Muscle of back (tissue), 3 donors: ENCODE measurements at regions not wholly inside any gene's neighbourhood (a gene's known extent, or its start where the extent isn't known, plus 50 kb on each side); places are given as distances from the start of the nearest gene placed in this dataset.

Source experiments
- DNase-seq, 3 donors: peaks; one replicate each; pipeline versions ENCODE4 v3.0.0 to v3.0.0-alpha.2; 2013

GRCh38 chr5:145506185-145506850 is 328.8 kb downstream of the PRELID2 start:
- no peak for DNase-seq

- DNase-seq: no peak
Observed at GRCh38 chr5:145502906-145503305, 332.2 kb downstream of the PRELID2 start.

- DNase-seq: no peak
Observed at GRCh38 chr5:145500710-145501109, 334.4 kb downstream of the PRELID2 start.

- DNase-seq: no peak
Observed at GRCh38 chr5:145499483-145499882, 335.7 kb downstream of the PRELID2 start.

- DNase-seq: no peak
Observed at GRCh38 chr5:145497052-145497451, 338.1 kb downstream of the PRELID2 start.

- peak; percentile 16 to 73 (median 19) for DNase-seq
Observed at GRCh38 chr5:145495741-145496140, 339.4 kb downstream of the PRELID2 start.

DNA sequence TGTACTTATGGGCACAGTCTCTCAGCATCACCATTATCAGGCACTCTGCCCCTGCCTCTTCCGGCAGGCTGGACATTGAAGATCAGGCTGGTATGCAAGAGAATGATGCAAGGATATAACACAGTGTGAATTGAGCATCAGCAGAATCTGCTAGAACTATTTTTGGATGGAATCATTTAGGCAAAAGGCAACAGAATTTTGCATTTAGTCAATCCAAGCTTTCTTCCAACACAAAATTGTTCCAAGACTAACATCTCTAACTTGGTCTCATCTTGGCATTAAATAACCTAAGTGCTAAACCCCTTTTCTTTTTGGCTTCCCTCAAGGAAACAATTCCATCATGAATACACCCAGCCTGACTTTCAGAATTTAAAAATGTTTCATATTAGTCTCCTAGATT is 339.9 kb downstream of the PRELID2 start:
- peak in 2 of 3 donors; percentile 14 to 15 for DNase-seq

GRCh38 chr5:145493435-145493834 is 341.7 kb downstream of the PRELID2 start:
- no peak for DNase-seq

- no peak for DNase-seq
Observed at GRCh38 chr5:145489516-145489915, 345.6 kb downstream of the PRELID2 start.

- peak in 1 of 3 donors; percentile 23 for DNase-seq
Observed at GRCh38 chr5:145484158-145484557, 351.0 kb downstream of the PRELID2 start.

- no peak for DNase-seq
Observed at GRCh38 chr5:145483212-145483611, 351.9 kb downstream of the PRELID2 start.

DNA sequence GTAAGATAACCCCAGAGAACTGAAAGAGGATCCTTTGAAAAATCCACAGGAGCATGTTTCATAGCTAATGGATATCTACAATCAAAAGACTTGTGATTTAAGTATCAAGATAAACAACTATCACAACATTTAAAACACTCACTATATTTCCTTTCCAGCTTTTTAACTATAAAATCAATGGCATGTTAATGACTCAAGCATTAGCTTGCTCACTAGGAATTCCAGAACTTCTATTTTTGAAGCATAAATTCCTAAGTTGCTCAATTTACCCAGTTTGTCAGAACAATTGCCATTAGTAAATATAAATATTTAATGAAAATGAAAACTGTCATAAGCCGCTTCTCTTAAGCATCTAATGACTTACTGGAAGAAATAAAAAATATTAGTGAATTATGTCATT is 355.3 kb downstream of the PRELID2 start:
- DNase-seq: no peak

DNA sequence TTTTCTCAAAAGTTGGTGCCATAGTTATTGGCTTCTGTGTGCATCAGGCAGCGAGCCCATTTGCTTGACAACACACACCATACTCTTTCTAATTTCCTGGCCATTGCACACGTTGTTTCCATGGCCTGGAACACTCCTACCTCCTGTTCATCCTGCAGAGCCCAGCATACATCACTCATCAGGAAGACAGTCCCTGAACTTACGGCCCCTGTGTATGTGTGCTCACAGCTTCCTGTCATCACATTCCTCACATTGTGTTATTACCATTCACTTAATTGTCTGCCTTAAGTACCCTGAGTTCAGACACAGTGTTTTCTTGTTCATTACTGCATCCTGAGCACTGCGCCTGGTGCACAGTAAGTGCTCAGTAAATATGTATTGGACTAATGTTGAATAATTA is 355.9 kb downstream of the PRELID2 start:
- peak in 1 of 3 donors; percentile 15 for DNase-seq

DNA sequence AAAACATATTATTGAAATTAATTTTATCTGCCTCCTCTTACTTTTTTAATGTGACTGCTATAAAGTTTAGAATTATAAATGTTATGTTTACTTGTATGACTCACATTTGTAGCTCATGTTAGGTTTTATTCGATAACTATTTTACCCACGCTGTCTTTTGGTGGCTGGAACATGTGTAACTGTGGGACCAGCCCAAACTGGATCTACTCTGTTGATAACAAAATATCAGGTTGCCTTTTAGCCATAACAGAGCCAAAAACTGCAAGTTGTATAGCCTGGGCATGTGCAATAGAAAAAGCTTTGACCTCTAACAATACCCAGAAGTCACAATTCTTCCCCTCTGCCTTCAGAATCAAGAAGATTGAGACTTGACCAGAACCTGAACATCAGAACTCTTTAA is 356.5 kb downstream of the PRELID2 start:
- no peak for DNase-seq

GRCh38 chr5:145473042-145473642 is 362.0 kb downstream of the PRELID2 start:
- DNase-seq: no peak

DNA sequence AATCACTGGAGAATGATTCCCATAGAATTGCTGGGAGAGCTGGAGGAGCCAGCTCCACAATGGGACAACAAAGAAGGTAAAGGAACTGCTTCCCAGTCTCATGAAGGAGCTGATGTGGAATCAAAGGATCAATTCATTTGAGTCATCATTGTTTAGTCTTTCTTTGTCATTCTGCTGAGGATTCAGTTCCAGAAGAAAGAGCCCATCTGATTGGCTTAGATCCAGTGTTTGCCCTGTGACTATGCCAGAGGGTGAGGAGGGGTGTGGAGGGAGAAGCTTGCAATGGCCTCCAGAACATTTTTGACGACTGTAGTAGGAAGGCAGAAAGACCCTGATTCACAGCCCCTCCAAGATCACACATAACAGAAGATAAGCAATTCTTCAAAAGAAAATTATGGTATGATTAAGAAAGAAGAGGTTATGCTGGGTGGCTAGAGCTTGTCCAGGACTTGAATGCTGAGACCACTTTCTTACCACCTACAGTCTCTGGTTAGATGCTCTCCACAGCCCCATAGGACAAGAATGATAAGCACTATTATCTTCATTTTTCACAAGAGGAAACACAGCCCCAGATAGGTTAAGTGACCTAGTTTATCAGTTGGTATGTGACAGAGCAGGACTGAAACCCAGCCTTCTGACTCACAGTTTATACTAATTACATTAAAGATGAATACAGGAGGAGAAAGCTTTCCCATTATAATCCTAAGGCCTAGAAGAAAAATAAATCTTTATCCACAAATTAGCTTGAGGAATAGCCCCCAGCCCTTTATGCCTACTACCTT is 363.1 kb downstream of the PRELID2 start:
- DNase-seq: no peak

GRCh38 chr5:145471026-145471425 is 364.1 kb downstream of the PRELID2 start:
- DNase-seq: no peak

- DNase-seq: no peak
Observed at GRCh38 chr5:145470396-145470979, 364.7 kb downstream of the PRELID2 start.

DNA sequence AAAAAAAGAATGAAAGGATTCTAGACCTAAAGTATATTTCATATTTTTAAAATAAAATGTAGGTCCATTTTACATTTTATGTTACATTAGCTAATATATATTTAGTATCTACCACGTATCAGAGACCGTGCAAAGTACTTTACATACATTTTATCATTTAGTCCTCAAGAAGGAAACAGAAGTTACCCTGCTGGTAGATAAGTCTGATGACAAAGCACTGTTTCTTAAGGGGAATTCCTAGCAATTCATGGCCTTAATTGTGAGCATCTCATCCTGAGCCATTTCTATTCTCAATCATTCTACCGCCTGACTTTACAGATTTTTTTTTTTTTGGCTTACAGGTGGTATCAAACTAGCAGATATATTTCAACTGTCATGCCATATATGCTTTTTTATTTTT is 367.7 kb downstream of the PRELID2 start:
- DNase-seq: no peak

DNA sequence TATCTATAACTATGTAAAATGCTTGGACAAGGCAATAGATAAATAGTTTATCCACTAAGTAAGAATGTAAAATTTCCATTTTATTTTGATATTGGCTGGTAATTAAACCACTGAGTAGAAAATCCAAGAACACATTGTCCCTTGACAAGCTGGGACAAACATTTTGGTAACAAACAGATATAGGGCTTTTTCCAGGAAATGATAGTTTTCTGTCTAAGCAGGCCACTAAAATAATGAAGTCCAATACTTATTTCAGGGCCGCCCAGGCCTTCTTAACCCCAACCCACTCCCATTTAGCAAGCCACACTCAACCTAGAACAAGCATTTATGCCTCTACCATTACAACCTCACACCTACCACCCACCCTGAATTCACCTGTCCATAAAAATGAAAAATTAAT is 368.6 kb downstream of the PRELID2 start:
- no peak for DNase-seq

DNA sequence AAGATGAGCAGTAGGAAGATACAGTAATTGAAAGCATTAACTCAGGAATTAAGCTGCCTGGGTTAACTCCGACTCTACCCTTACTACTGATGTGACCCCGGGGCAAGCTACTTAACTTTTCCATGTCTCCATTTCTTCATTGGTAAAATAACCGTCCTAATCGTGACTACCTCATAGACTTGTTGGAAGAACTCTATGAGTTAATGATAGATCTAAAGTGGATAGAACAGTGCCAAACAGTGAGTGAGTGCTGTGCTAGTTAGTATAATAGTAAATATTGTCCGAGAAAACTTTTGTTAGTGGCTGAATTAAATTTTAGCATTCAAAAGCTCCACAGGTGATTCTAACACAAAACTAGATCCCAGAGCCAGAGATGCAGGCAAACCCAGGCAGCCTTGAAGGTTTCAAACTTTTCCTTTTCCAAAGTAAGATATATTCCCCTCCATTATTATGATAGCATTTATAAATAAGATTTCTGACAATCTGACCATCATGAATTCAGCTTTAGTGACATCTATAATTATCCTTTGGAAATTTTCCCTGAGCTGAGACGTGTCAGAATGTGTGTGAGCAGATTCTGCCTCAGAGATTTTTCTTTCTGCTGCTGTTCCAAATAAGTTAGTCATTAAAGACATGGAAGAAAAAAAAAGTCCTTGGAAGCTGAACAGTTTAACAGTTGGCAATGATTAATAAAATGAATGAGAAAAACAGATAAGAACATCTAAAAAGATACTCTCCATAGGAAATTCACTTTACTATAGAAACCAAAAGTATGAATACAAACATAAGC is 369.5 kb downstream of the PRELID2 start:
- DNase-seq: peak in 2 of 3 donors; percentile 3 to 13

DNA sequence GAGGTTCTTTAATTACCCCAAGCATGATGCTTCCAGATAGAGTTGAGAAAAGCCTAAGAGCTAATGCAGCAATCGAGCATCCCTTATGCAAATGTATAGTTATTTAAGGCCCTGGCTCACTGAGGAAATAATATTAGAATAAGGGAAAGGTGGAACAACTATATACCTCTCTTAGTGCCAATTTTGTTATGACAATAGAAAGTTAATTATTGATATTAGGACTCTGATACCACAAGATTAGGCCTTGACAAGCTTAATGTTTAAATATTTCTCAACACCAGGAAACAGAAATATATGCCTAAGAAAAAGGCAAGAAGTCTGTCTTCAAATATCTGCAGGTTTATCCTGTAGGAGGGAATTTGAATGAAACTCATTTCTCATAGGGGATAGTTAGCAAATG is 371.0 kb downstream of the PRELID2 start:
- DNase-seq: no peak
